GM18868 (cell line): ENCODE measurements at regions not wholly inside any gene's neighbourhood (a gene's known extent, or its start where the extent isn't known, plus 50 kb on each side); places are given as distances from the start of the nearest gene placed in this dataset.

ENCODE experiments used
- ATAC-seq: cut with Tn5 transposase; IDR thresholded peaks from one replicate; pipeline ENCODE4 v1.9.1; 2021; ENCODE audit warnings: mild to moderate bottlenecking, moderate library complexity; ENCODE audit not compliant: unreplicated experiment

- ATAC-seq, result no peak
Measured at GRCh38 chr2:16081316-16082200, 141.2 kb downstream of the MYCN start.

GRCh38 chr2:16080516-16080915, 140.2 kb downstream of the MYCN start:
- no peak for ATAC-seq

DNA sequence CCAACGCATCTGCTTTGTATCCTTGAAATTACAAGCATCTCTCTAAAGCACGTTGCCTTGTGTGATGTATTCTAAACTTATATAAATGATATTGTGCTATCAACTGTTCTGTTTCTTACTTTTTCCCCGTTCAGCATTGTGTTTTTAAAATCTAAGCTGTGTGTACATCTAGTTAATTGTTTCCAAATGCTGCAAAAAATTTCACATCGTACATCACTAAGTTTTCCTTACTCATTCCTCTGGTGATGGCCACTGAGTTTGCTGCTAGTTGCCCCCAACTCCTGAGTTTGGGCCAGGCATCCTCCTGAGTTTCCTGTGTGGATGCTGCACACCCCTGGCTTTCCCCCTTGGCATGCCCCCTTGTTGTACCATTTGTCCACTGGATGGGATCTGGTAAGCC, 139.7 kb downstream of the MYCN start:
- no peak for ATAC-seq

DNA sequence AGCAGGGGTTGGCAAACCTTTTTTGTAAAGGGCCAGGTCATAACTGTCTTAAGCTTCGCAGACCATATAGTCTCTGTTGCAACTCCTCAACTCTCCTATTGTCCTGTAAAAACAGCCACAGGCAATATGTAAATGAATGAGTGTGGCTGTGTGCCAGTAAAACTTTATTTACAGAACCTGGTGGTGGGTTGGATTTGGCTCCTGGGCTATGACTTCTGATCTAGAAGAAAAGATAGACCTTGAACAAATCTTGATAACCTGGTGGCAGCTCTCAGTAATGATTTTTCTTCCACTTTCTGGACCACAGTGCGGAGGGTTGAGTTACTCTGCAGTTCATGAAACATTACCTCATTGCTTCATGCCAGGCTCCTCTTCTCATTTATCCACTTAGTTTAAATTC, 139.3 kb downstream of the MYCN start:
- no peak for ATAC-seq

- ATAC-seq, result no peak
Measured at GRCh38 chr2:16077601-16078000, 137.3 kb downstream of the MYCN start.

- ATAC-seq, result no peak
Measured at GRCh38 chr2:16076911-16077310, 136.6 kb downstream of the MYCN start.

DNA sequence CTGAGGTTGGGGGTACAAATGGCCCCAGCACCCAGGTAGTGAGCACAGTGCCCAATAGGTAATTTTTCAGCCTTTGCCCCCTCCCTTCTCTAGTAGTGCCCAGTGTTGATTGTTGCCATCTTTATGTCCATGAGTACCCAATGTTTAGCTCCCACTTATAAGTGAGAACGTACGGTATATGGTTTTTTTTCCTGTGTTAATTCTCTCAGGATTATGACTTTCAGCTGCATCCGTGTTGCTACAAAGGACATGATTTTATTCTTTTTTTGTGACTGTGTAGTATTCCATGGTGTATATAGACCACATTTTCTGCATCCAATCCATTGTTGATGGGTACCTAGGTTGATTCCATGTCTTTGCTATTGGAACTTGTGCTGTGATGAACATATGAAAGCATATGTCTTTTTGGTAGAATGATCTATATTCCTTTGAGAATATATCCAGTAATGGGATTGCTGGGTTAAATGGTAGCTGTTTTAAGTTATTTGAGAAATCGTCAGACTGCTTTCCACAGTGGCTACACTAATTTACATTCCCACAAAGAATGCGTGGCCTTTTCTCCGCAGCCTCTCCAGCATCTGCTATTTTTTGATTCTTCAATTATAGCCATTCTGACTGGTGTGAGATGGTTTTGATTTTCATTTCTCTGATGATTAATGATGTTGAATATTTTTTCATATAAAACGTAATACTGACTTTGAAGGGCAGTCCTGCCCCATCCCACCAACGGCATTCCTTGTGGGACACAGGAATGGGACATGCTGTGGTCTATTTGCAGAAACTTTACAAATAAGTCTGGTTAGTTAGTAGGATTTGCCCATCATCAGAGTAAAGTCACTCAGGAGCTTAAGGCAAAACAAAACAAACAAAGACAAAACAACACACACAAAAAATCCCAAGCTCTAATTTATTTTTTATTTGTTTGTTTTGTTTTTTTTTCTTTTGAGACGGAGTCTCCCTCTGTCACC, 135.0 kb downstream of the MYCN start:
- no peak for ATAC-seq

DNA sequence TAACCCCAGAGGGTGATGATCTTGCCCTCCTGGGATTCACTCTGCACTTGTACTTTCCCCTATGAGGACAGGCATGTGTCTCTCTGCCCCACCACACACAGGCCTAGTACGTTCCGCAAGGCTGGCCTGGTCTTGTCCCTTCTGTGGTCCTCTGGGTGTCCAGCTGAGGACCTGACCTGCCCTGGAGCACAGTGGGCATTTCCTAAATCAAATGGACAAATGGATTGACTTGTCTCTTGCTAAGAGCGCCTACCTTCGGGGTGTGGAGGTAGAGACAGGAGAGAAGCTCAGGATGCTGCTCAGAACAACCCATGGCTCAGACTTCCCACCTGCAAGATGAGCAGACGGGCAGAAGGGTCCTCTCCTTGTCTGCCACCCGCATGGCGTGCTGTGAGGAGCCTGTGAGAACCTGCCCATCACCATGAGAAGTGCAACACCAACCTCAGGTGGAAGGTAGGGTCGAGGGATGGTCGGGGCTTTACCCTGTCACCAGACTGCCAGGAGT, 133.6 kb downstream of the MYCN start:
- no peak for ATAC-seq

DNA sequence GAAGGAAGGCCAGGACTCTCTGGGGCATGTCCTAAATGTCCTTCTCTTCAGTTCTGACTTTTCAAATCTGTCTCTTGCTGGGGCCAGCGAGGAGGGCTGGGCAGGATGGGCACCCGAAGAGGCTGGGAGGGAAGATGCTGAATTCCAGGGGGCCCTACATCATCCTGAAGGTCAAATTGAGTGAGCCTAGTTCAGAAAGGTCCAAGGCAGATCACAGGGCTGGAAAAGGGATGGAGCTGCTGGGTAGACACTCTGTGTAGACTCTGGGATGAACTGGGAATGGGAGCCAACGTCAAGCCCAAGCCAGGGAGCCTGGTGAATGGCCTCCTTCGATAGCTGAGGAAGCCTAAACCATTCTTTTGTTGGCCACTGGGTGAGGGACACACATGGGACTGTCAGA, 133.1 kb downstream of the MYCN start:
- no peak for ATAC-seq

DNA sequence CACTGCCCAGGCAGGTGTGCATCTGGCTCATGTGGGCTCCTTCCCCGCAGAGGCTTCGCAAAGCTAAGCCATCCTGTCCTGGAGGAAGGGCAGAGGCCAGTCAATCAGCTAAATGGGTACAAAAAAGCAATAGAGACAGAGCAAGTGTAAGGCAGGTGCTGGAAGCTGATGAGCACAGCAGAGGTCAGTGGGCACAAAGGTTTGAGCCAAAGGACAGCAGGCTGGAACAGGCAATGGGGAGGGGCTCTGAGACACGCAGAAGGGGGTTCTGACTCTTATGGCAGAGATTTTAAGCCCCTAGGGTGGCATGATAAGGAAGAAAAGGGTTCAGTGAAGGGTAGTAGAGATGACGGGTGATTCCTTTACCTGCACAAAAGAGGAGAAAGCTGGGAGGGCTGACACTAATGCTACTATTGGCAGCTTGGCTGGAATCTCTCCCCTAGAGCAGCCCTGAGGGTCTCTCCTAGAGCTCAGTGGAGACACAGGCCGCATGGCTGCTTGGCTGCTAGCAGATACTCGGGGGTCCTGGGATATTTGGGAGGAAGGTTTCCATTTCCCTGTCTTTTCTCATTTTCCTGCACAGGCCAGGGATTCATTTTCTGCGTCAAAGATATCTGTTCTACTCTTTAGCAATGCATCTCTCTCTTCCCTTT, 132.4 kb downstream of the MYCN start:
- ATAC-seq, result no peak

- no peak for ATAC-seq
Measured at GRCh38 chr2:16071865-16072637, 131.7 kb downstream of the MYCN start.

- no peak for ATAC-seq
Measured at GRCh38 chr2:16071039-16071864, 130.9 kb downstream of the MYCN start.

GRCh38 chr2:16070648-16070971, 130.3 kb downstream of the MYCN start:
- ATAC-seq, result no peak

GRCh38 chr2:16069933-16070647, 129.7 kb downstream of the MYCN start:
- ATAC-seq, result no peak

DNA sequence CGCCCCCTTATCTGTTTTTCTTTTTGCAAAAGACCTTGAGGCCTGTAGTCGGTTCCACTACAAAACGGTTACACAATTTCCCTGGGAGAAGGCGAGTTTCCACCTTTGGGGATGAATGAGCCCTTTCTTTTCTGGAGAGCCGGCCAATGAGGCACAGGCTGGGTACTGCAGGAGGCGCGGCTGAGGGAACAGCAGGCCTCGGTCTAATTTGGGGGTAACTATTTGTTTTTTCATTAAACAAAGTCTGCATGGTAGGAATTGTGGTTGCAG, 129.2 kb downstream of the MYCN start:
- ATAC-seq, result no peak

DNA sequence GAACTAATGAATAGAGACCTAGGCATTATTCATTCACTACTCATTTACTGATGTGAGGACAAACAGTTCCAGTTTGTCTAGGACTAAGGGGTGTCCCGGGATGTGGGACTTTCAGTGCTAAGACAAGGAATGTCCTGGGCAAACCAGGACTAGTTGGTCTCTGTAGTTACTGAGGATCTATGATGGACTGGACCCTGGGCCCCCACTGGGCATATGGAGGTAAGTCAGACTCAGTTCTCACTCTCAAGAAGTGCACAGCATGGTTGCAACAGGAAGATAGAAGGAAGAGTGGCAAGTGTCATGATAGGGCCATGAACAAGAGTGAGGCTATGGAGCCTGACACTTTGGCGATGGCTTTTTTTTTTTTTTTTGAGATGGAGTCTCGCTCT, 128.2 kb downstream of the MYCN start:
- no peak for ATAC-seq

- ATAC-seq, result no peak
Measured at GRCh38 chr2:16067866-16068551, 127.7 kb downstream of the MYCN start.

DNA sequence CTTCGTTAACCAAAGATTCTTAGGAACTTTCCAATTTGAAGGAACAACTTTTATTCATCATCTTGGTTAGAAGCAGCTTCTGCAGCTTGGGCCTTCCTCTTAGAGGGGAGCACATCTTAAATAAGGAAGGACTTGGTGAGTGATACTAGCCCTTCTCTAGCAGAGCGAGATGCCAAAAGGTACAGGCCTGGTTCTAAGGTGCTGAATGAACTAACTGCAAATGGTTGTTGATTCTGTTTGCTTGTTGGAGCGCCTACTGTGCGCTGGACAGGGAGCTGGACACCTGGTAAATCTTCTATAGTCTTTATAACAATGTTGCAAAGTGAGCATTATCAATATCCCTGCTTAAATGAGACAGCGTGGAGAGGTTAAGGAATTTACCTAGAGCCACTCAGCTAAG, 127.1 kb downstream of the MYCN start:
- no peak for ATAC-seq

- ATAC-seq, result no peak
Measured at GRCh38 chr2:16067037-16067406, 126.7 kb downstream of the MYCN start.
